Stimulated activated naive CD4-positive, alpha-beta T cell (primary cell): ENCODE measurements at regions not wholly inside any gene's neighbourhood (a gene's known extent, or its start where the extent isn't known, plus 50 kb on each side); places are given as distances from the start of the nearest gene placed in this dataset.
"Not testable (repeated sequence)": the region's sequence is repeated elsewhere in the genome, so short reads cannot be mapped to it uniquely, and the experiment has no call there.

Experiments used
- DNase-seq, 6 experiments: peaks; one replicate each; lab custom pipeline; 2025; lab: John Stamatoyannopoulos, UW

GRCh38 chr2:221761260-221761659 is 189.2 kb upstream of the EPHA4 start:
- DNase-seq, result no peak

DNA sequence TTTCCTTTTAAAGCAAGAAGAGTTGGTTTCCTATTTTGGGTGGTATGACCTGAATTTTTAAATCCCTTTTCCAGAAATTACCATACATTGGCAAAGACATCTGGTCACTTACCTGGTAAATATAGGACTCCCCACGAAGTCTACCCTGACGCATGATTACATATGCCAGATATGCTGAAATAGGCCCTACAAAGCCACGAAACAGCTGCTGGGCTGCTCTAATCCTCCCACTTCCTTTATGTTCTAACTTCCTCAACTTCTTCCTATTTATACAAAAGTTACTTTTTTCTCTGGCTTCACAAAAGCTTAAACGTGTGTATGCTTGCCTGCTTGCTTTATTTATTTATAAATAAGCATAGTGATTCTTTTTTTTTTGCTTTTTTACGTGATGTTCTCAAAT is 186.0 kb upstream of the EPHA4 start:
- no peak for DNase-seq

DNA sequence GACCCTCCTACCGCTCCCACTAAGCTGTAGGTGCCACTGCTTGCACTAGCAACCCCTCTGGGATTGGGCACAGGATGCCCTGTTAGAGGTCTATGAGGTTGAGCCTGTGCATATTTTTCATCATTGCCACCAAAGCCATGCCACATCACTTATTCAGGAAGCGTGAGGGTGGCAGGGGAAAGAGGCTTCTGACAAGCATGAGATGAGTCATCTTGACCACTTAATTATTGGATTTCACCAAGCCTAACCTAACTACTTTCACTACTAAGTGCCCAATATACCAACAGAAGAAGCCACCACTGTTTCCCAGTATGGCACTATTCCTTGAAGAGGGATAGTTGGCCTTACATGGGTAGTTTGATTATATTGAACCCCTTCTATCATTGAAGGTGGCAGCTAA is 181.3 kb upstream of the EPHA4 start:
- no peak for DNase-seq

GRCh38 chr2:221752781-221753180 is 180.7 kb upstream of the EPHA4 start:
- no peak for DNase-seq

DNA sequence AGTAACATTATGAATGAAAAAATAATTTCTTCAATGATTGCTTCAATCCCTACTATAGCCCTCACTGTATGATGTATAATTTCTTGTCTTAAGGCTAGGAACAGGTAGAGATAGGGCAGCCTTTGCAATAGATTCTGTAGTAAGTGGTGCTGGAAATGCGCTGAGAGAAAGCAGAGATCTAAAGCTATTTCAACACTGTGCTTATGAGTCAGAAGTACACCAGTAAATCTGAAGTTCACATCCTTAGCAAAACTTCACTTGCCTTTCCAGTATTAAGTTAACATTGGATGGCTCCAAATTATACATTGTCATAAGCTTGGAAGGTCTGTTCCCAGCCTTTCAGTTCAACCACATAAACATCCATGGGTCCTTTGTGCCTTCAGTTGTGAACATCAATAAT is 178.2 kb upstream of the EPHA4 start:
- no peak for DNase-seq

GRCh38 chr2:221747289-221747972 is 175.3 kb upstream of the EPHA4 start:
- no peak for DNase-seq

- no peak for DNase-seq
Observed at GRCh38 chr2:221741496-221742211, 169.6 kb upstream of the EPHA4 start.

GRCh38 chr2:221731432-221732145 is 159.5 kb upstream of the EPHA4 start:
- no peak for DNase-seq

DNA sequence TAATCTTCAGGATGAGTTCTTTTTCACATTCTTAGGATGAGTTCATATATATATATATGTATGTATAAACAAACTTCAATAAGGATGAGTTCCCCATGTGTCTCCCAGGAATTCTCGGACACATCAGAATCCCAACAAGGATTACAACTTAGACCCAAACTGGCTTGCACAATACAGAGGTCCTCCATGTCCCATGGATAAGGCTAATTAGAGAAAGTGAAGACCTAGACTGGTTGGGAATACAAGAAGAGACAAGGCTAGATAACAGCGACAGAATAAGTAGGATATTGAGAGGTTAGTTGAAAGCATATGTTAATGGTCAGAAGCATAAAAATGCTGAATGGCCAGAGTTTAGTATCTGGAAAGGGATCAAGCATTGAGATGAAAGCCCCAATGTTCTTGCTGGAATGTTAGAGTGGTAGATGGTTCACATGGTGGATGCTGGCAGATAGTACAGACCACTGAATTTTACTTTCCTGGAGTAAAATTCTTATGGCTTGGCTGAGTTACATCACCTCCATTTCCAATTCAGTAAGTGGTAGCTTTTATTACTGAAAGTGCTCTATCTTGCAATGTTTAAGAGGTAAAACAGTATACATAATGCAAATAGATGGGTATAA is 154.9 kb upstream of the EPHA4 start:
- peak in 1 of 6 experiments; percentile 1 for DNase-seq

GRCh38 chr2:221724631-221725203 is 152.6 kb upstream of the EPHA4 start:
- DNase-seq, result peak in 1 of 6 experiments; percentile 5

GRCh38 chr2:221724117-221724516 is 152.0 kb upstream of the EPHA4 start:
- DNase-seq, result not testable (repeated sequence)

GRCh38 chr2:221716426-221717303 is 144.6 kb upstream of the EPHA4 start:
- no peak for DNase-seq

GRCh38 chr2:221715523-221716247 is 143.6 kb upstream of the EPHA4 start:
- DNase-seq, result no peak

DNA sequence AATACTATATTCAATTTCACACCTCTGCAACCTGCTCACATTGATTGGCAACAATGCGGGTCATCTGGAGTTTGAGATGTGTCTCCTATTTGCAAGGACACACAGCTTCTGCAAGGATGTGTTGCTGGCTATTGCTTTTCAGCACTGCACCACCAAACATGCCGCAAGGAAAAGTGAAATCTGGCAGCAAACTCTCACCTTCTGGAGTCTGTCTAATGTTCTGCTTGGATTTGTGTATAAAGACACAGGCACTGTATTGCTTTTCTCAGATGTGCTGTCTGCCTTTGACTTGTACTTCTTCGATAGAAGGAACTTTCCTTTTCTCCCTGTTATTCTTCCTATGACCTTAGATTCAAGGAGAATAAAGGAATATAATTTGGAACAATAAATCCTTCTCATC is 138.6 kb upstream of the EPHA4 start:
- DNase-seq, result no peak

- no peak for DNase-seq
Observed at GRCh38 chr2:221708902-221709301, 136.8 kb upstream of the EPHA4 start.

DNA sequence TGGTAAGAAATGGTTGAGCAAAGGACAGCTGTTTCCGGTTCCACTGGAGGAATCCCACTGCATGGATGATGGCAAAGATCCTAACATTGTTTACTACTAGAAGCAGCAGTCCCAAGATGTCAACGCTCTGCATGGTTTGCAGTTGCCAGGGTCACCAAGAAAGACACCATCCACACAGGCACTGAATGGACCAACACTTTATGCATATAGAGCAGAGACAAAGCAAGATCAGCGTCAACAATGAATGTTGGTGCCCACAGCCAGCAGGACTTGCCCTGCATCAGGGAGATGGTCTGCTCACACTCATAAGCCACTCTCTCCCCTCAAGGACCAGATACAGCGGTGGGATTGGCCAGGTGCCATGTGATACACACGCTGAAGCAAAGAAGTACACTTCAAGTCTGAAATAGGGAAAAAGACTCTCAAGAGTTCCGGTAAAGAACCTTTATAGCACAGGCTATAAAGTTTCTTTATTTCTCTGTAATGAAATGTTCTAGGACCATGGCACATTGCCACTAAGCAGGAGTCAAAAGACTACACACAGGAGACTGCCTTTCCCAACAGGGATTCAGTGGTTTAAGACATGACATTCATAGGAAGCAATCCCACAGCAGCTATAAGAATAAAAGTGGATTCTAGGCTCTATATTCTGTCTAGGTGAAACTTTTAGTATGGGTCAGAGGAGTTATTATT is 133.2 kb upstream of the EPHA4 start:
- no peak for DNase-seq

DNA sequence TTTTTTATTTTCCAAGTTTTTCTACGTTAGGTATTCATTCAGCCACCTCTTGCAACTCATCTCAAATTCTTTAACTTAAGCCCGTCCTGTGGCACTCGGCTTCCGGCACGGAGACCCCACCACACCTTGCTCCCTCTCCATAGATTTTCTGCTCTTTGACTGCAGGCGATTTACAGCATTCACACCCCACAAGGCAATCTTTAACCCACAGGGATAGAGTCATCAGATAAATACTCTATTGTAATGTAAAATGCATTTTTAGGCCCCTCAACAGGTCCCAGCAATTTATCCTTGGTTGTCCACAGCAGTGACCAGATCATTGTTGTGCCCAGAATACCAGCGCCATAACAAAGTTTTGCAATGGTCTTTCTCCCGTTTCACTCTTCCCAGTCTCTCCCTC is 132.3 kb upstream of the EPHA4 start:
- DNase-seq, result no peak

- DNase-seq, result no peak
Observed at GRCh38 chr2:221693365-221693764, 121.3 kb upstream of the EPHA4 start.

- no peak for DNase-seq
Observed at GRCh38 chr2:221691571-221691970, 119.5 kb upstream of the EPHA4 start.

- no peak for DNase-seq
Observed at GRCh38 chr2:221689140-221689539, 117.0 kb upstream of the EPHA4 start.
